ENCODE measurements at regions not wholly inside any gene's neighbourhood (a gene's known extent, or its start where the extent isn't known, plus 50 kb on each side); places are given as distances from the start of the nearest gene placed in this dataset.

DNA sequence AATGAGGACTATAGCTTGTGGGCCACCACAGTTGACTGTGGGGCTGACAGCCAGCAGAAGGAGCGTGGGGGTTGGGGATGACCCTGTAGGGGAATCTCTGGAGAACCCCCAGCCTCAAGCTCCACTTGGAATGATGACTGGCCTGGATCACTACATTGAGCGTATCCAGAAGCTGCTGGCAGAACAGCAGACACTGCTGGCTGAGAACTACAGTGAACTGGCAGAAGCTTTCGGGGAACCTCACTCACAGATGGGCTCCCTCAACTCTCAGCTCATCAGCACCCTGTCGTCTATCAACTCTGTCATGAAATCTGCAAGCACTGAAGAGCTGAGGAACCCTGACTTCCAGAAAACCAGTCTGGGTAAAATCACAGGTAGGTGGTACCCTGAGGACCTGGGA is 128.4 kb upstream of the DMRT1 start:
- TF ChIP-seq, protein P1, sequence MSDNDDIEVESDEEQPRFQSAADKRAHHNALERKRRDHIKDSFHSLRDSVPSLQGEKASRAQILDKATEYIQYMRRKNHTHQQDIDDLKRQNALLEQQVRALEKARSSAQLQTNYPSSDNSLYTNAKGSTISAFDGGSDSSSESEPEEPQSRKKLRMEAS (IDR thresholded peaks at IDR 0.05): no peak
- TF ChIP-seq YY1 (IDR thresholded peaks at IDR 0.05; ENCODE audit: low read depth): no peak

DNA sequence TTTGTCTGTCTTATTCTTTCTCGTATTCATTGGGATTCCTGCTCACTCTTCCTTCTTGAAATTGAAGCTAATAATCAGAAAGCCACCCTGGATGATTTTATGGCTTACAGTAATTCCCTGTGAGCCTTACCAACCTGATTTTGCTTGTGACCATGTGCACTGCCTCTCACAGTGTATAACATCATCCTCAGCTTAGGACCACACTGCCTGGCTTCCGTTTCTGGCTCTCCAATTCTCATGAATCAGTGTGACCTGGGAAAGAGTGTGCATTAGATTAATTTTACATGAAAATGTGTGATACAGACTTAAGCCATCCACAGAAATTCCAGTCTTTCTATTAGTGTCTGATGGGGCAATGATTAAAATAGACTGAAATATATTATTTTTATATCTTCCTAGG is 126.8 kb upstream of the DMRT1 start:
- TF ChIP-seq TAF1 (IDR thresholded peaks at IDR 0.05; ENCODE audit: low read depth): no peak
- TF ChIP-seq CREB1 (IDR thresholded peaks at IDR 0.05; ENCODE audit: low read depth): no peak
- TF ChIP-seq YY1 (IDR thresholded peaks at IDR 0.05; ENCODE audit: low read depth): no peak
- TF ChIP-seq CEBPB (IDR thresholded peaks at IDR 0.05): no peak
- TF ChIP-seq, protein P2, sequence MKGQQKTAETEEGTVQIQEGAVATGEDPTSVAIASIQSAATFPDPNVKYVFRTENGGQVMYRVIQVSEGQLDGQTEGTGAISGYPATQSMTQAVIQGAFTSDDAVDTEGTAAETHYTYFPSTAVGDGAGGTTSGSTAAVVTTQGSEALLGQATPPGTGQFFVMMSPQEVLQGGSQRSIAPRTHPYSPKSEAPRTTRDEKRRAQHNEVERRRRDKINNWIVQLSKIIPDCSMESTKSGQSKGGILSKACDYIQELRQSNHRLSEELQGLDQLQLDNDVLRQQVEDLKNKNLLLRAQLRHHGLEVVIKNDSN (IDR thresholded peaks at IDR 0.05): no peak

DNA sequence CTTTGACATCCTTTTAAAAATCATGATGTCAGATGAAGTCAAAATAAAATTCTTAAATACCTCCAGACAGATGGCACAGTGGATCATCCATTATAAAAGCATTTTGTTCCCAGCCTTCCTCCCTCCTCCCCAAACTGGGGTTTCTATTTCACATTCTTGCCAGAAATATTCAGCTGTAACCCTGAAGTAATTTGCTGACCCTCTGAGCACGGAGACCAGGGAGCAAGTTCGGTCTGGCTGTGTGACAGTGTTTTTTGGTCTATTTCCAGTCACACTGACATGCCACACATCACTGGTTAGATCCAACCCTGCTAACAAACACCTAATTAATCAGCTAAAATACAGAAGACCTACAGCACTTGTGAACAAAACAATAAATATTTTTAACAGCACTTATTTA is 126.2 kb upstream of the DMRT1 start:
- TF ChIP-seq CREB1 (IDR thresholded peaks at IDR 0.05; ENCODE audit: low read depth): no peak
- TF ChIP-seq TEAD4 (IDR thresholded peaks at IDR 0.05): no peak
- TF ChIP-seq, protein P2 (IDR thresholded peaks at IDR 0.05): no peak
- no peak for TF ChIP-seq TCF12 (IDR thresholded peaks at IDR 0.05; ENCODE audit: low read depth)
- no peak for TF ChIP-seq ZBTB7A (IDR thresholded peaks at IDR 0.05; ENCODE audit: low read depth)
- no peak for TF ChIP-seq RAD21 (IDR thresholded peaks at IDR 0.05; ENCODE audit: low read depth)
- TF ChIP-seq YY1 (IDR thresholded peaks at IDR 0.05; ENCODE audit: low read depth): no peak
- TF ChIP-seq TAF1 (IDR thresholded peaks at IDR 0.05; ENCODE audit: low read depth): no peak
- TF ChIP-seq FOXM1 (IDR thresholded peaks at IDR 0.05; ENCODE audit: borderline replicate concordance, low read depth): no peak
- TF ChIP-seq NFIC (IDR thresholded peaks at IDR 0.05): no peak
- no peak for TF ChIP-seq CEBPB (IDR thresholded peaks at IDR 0.05)
- TF ChIP-seq EP300 (IDR thresholded peaks at IDR 0.05; ENCODE audit: borderline replicate concordance): no peak
- TF ChIP-seq, protein P3, sequence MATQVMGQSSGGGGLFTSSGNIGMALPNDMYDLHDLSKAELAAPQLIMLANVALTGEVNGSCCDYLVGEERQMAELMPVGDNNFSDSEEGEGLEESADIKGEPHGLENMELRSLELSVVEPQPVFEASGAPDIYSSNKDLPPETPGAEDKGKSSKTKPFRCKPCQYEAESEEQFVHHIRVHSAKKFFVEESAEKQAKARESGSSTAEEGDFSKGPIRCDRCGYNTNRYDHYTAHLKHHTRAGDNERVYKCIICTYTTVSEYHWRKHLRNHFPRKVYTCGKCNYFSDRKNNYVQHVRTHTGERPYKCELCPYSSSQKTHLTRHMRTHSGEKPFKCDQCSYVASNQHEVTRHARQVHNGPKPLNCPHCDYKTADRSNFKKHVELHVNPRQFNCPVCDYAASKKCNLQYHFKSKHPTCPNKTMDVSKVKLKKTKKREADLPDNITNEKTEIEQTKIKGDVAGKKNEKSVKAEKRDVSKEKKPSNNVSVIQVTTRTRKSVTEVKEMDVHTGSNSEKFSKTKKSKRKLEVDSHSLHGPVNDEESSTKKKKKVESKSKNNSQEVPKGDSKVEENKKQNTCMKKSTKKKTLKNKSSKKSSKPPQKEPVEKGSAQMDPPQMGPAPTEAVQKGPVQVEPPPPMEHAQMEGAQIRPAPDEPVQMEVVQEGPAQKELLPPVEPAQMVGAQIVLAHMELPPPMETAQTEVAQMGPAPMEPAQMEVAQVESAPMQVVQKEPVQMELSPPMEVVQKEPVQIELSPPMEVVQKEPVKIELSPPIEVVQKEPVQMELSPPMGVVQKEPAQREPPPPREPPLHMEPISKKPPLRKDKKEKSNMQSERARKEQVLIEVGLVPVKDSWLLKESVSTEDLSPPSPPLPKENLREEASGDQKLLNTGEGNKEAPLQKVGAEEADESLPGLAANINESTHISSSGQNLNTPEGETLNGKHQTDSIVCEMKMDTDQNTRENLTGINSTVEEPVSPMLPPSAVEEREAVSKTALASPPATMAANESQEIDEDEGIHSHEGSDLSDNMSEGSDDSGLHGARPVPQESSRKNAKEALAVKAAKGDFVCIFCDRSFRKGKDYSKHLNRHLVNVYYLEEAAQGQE (IDR thresholded peaks at IDR 0.05; ENCODE audit: low read depth): no peak
- TF ChIP-seq, protein P1 (IDR thresholded peaks at IDR 0.05): no peak
- TF ChIP-seq EGR1 (IDR thresholded peaks at IDR 0.05): no peak

DNA sequence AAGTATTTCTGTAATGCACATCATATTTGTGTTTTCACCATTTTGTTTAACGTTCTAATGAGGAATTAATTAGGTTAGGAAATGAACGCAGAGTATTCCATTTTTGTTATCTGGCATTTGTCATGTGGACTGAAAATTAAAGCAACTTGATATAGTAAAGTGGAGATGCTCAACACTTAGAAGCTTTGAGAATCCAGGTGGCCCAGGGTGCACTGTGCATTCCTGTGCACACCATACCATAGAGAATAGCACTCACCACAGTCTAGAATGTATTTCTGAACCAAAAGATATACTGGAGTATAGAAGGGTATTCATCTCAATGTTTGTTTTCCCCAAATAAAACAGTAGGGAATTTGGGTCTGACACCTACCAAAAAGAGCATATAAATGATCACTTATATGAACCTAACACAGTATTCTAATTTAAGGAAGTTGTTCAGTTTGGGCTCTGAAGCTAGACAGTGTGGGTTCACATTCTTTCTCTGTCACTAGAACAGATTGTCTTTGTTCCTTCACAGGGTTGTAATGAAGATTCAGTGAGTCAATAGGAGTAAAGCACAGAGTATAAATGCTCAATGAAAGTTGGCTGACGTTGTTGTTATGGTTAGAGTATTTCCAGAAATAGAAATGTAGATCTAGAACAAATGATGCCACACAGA is 125.6 kb upstream of the DMRT1 start:
- TF ChIP-seq FOXM1 (IDR thresholded peaks at IDR 0.05; ENCODE audit: borderline replicate concordance, low read depth): no peak
- TF ChIP-seq NFIC (IDR thresholded peaks at IDR 0.05): no peak
- TF ChIP-seq, protein P2 (IDR thresholded peaks at IDR 0.05): no peak
- no peak for TF ChIP-seq CREB1 (IDR thresholded peaks at IDR 0.05; ENCODE audit: low read depth)
- TF ChIP-seq TEAD4 (IDR thresholded peaks at IDR 0.05): no peak
- TF ChIP-seq, protein P1 (IDR thresholded peaks at IDR 0.05): no peak
- TF ChIP-seq TCF12 (IDR thresholded peaks at IDR 0.05; ENCODE audit: low read depth): no peak

DNA sequence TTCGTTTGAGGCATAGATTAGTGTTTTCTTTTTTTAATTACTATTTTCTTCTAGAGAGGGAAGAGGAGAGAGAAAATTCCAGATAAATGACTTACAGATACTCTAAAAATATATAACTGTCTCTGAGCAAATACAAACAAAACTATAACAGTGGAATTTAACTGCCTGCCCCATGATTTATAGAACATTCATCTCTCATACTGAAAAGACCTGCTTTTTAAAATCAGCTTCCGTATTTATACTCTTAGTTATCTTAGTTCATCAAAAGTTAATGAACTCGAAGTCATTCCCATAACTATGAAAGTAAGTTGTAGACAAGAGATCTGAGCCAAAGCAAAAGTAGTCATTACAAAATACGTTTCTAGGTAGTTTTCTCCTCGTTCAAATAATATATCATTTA is 123.8 kb upstream of the DMRT1 start:
- no peak for TF ChIP-seq FOXM1 (IDR thresholded peaks at IDR 0.05; ENCODE audit: borderline replicate concordance, low read depth)
- no peak for TF ChIP-seq YY1 (IDR thresholded peaks at IDR 0.05; ENCODE audit: low read depth)
- TF ChIP-seq, protein P2 (IDR thresholded peaks at IDR 0.05): no peak
- TF ChIP-seq, protein P1 (IDR thresholded peaks at IDR 0.05): no peak
- no peak for TF ChIP-seq CEBPB (IDR thresholded peaks at IDR 0.05)
- TF ChIP-seq, protein P3 (IDR thresholded peaks at IDR 0.05; ENCODE audit: low read depth): no peak
- no peak for TF ChIP-seq EP300 (IDR thresholded peaks at IDR 0.05; ENCODE audit: borderline replicate concordance)
- no peak for TF ChIP-seq TAF1 (IDR thresholded peaks at IDR 0.05; ENCODE audit: low read depth)
- TF ChIP-seq TCF12 (IDR thresholded peaks at IDR 0.05; ENCODE audit: low read depth): no peak
- no peak for TF ChIP-seq RAD21 (IDR thresholded peaks at IDR 0.05; ENCODE audit: low read depth)
